A549 (cell line): ENCODE measurements at regions not wholly inside any gene's neighbourhood (a gene's known extent, or its start where the extent isn't known, plus 50 kb on each side); places are given as distances from the start of the nearest gene placed in this dataset.

Experiments used
- BHLHE40 ChIP-seq: IDR thresholded peaks from 2 replicates; pipeline ENCODE4 v1.6.1; 2012; ENCODE audit warnings: low read depth, low read length, inconsistent platforms
- CBX2 ChIP-seq: fragments of 200-600 bp; sonication (generic); IDR thresholded peaks from 2 replicates; pipeline ENCODE4 v1.6.1; 2016; ENCODE audit warnings: low read depth, mild to moderate bottlenecking, borderline replicate concordance
- CTCF ChIP-seq: fragments of >200 bp; sonication (Bioruptor Twin); formaldehyde crosslinking; IDR thresholded peaks from 3 replicates; pipeline ENCODE4 v1.5.1; 2016
- NFE2L2 ChIP-seq: fragments of 150-350 bp; conservative IDR thresholded peaks from 2 replicates; pipeline ENCODE4 v1.6.1; 2014; ENCODE audit warnings: low read length
- PHF8 ChIP-seq: fragments of 200-600 bp; sonication (generic); IDR thresholded peaks from 2 replicates; pipeline ENCODE4 v1.6.1; 2016; ENCODE audit warnings: low read depth, mild to moderate bottlenecking, antibody characterized with exemption, moderate library complexity, borderline replicate concordance
- RAD21 ChIP-seq, 2 experiments: fragments of >200 bp in 1 of 2; sonication (Bioruptor Twin) in 1 of 2; formaldehyde crosslinking in 1 of 2; IDR thresholded peaks in 1 of 2; conservative IDR thresholded peaks in 1 of 2; 2 replicates in 1 of 2; 3 replicates in 1 of 2; pipeline ENCODE4 v1.6.1; 2012 to 2018; ENCODE audit warnings: inconsistent platforms in 1 of 2
- REST ChIP-seq: fragments of 200-600 bp; sonication (generic); IDR thresholded peaks from 2 replicates; pipeline ENCODE4 v1.6.1; 2016; ENCODE audit warnings: antibody characterized with exemption, mild to moderate bottlenecking, moderate library complexity
- RNF2 ChIP-seq: fragments of 200-600 bp; sonication (generic); IDR thresholded peaks from 2 replicates; pipeline ENCODE4 v1.6.1; 2016; ENCODE audit warnings: low read depth, mild to moderate bottlenecking, antibody characterized with exemption, moderate library complexity, borderline replicate concordance
- USF2 ChIP-seq: fragments of 450-650 bp; IDR thresholded peaks from 2 replicates; pipeline ENCODE4 v1.6.1; 2014; ENCODE audit warnings: antibody characterized with exemption

DNA sequence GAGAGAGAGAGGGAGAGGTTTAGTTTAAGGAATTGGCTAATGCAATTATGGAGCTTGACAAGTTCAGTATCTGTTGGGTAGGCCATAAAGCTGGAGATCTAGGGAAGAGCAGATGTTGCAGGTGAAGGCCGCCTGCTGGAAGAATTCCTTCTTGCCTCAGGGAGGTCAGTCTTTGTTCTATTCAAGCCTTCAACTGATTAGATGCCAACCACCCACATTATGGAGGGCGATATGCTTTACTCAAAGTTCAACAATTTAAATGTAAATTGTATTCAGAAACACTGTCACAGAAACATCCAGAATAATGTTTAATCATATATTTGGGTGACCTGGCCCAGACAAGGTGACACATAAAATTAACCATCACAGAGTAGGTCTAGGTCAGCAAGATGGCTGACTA, 51.7 kb upstream of the SSBP2 start:
- TF ChIP-seq RNF2 (no peak), REST (no peak), PHF8 (no peak), RAD21 (conservative IDR thresholded peaks at IDR 0.05 in 1 of 2, IDR thresholded peaks at IDR 0.05 in 1 of 2) (no peak), CTCF (no peak), USF2 (no peak), CBX2 (no peak), NFE2L2 (no peak), BHLHE40 (no peak)
